ENCODE measurements at regions not wholly inside any gene's neighbourhood (a gene's known extent, or its start where the extent isn't known, plus 50 kb on each side); places are given as distances from the start of the nearest gene placed in this dataset.

GRCh38 chr18:43596105-43596712, 318.9 kb upstream of the SYT4 start:
- no peak overlapping the region for H3K4me3 ChIP-seq (ENCODE audit: low read depth, low read length)
- H3K27me3 ChIP-seq (replicated peaks), result no peaks in the 10 kb centered on the region
- in situ Hi-C loops (cut with HindIII; ENCODE audit: low pct_ligation_motif_present, low sequenced_read_pairs), result no loop called here
- no peaks in the 10 kb centered on the region for H3K36me3 ChIP-seq (replicated peaks)
- TF ChIP-seq, protein P1, sequence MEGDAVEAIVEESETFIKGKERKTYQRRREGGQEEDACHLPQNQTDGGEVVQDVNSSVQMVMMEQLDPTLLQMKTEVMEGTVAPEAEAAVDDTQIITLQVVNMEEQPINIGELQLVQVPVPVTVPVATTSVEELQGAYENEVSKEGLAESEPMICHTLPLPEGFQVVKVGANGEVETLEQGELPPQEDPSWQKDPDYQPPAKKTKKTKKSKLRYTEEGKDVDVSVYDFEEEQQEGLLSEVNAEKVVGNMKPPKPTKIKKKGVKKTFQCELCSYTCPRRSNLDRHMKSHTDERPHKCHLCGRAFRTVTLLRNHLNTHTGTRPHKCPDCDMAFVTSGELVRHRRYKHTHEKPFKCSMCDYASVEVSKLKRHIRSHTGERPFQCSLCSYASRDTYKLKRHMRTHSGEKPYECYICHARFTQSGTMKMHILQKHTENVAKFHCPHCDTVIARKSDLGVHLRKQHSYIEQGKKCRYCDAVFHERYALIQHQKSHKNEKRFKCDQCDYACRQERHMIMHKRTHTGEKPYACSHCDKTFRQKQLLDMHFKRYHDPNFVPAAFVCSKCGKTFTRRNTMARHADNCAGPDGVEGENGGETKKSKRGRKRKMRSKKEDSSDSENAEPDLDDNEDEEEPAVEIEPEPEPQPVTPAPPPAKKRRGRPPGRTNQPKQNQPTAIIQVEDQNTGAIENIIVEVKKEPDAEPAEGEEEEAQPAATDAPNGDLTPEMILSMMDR (IDR thresholded peaks at IDR 0.05; ENCODE audit: low read depth, low read length, missing control alignments), result peak; percentile 48
- H3K27ac ChIP-seq, result no peak overlapping the region
- no peak for DNase-seq

GRCh38 chr18:43601432-43601831, 324.1 kb upstream of the SYT4 start:
- DNase-seq, result no peak
- no peaks in the 10 kb centered on the region for H3K27me3 ChIP-seq (replicated peaks)
- no peak overlapping the region for H3K27ac ChIP-seq
- TF ChIP-seq, protein P1 (IDR thresholded peaks at IDR 0.05; ENCODE audit: low read depth, low read length, missing control alignments), result no peak
- no peak overlapping the region for H3K4me3 ChIP-seq (ENCODE audit: low read depth, low read length)
- H3K36me3 ChIP-seq (replicated peaks), result no peaks in the 10 kb centered on the region
- in situ Hi-C loops (cut with HindIII; ENCODE audit: low pct_ligation_motif_present, low sequenced_read_pairs), result no loop called here

DNA sequence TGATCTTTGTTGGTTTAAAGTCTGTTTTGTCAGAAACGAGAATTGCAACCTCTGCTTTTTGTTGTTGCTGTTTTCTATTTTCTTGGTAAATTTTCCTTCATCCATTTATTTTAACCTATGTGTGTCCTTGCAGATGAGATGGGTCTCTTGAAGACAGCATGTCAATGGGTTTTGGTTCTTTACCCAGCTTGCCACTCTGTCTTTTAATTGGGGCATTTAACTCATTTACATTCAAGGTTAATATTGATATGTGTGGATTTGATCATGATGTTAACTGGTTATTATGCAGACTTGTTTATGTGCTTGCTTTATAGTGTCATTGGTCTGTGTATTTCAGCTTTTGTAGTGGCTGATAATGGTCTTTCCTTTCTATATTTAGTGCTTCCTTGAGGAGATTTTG, 327.9 kb upstream of the SYT4 start:
- Histone ChIP-seq H3K36me3 (replicated peaks) (no peaks in the 10 kb centered on the region), H3K27me3 (replicated peaks) (no peaks in the 10 kb centered on the region), H3K4me3 (ENCODE audit: low read depth, low read length) (no peak overlapping the region), H3K27ac (no peak overlapping the region)
- DNase-seq, result no peak
- TF ChIP-seq, protein P1 (IDR thresholded peaks at IDR 0.05; ENCODE audit: low read depth, low read length, missing control alignments), result no peak
- in situ Hi-C loops (cut with HindIII; ENCODE audit: low pct_ligation_motif_present, low sequenced_read_pairs), result no loop called here

GRCh38 chr18:43606795-43607194, 329.5 kb upstream of the SYT4 start:
- in situ Hi-C loops (cut with HindIII; ENCODE audit: low pct_ligation_motif_present, low sequenced_read_pairs), result no loop called here
- Histone ChIP-seq H3K36me3 (replicated peaks) (no peaks in the 10 kb centered on the region), H3K4me3 (ENCODE audit: low read depth, low read length) (no peak overlapping the region), H3K27ac (no peak overlapping the region), H3K27me3 (replicated peaks) (no peaks in the 10 kb centered on the region)
- TF ChIP-seq, protein P1 (IDR thresholded peaks at IDR 0.05; ENCODE audit: low read depth, low read length, missing control alignments), result no peak
- DNase-seq, result no peak

DNA sequence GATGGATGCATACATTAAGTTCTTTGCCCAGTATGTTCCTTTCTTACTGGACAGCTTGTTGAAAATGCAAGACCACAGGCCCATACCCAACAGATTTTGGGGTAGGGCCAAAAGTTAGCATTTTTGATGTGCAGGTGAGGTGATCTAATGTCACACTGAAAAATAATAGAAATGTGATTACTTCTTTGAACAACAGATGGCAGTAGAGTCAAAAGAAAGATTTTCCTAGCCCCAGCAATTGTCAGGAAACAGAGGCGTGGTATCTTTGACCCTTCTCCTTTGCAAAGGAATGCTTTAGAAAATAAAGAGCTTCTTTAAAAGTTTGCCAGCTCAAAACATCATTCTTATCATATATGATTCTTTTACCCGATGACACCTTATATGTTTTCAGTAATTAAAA, 343.6 kb upstream of the SYT4 start:
- DNase-seq, result no peak
- H3K4me3 ChIP-seq (ENCODE audit: low read depth, low read length), result no peak overlapping the region
- in situ Hi-C loops (cut with HindIII; ENCODE audit: low pct_ligation_motif_present, low sequenced_read_pairs), result no loop called here
- H3K27me3 ChIP-seq (replicated peaks), result no peaks in the 10 kb centered on the region
- no peaks in the 10 kb centered on the region for H3K36me3 ChIP-seq (replicated peaks)
- no peak overlapping the region for H3K27ac ChIP-seq
- TF ChIP-seq, protein P1 (IDR thresholded peaks at IDR 0.05; ENCODE audit: low read depth, low read length, missing control alignments), result peak; percentile 45

- Histone ChIP-seq H3K36me3 (replicated peaks) (no peaks in the 10 kb centered on the region), H3K4me3 (ENCODE audit: low read depth, low read length) (no peak overlapping the region), H3K27me3 (replicated peaks) (no peaks in the 10 kb centered on the region), H3K27ac (no peak overlapping the region)
- no peak for DNase-seq
- in situ Hi-C loops (cut with HindIII; ENCODE audit: low pct_ligation_motif_present, low sequenced_read_pairs), result no loop called here
- TF ChIP-seq, protein P1 (IDR thresholded peaks at IDR 0.05; ENCODE audit: low read depth, low read length, missing control alignments), result no peak
Measured at GRCh38 chr18:43622024-43622423, 344.7 kb upstream of the SYT4 start.

Data from brain microvascular endothelial cell (primary cell).